VCaP (cell line): ENCODE measurements at regions not wholly inside any gene's neighbourhood (a gene's known extent, or its start where the extent isn't known, plus 50 kb on each side); places are given as distances from the start of the nearest gene placed in this dataset.
A peak's percentile ranks its signal among the peaks of the same experiment; 100 is the strongest.

Source experiments
- H3K27ac ChIP-seq: fragments of 450-650 bp; 2 replicates; pipeline ENCODE4 v1.5.1; 2017
- CTCF ChIP-seq: fragments of 450-650 bp; conservative IDR thresholded peaks from 2 replicates; pipeline ENCODE4 v1.5.1; 2017; ENCODE audit warnings: mild to moderate bottlenecking, moderate library complexity

- TF ChIP-seq CTCF, result no peak
- no peak overlapping the region for H3K27ac ChIP-seq
Observed at GRCh38 chr5:45057564-45057963, 248.8 kb downstream of the MRPS30 start.

- no peak overlapping the region for H3K27ac ChIP-seq
- no peak for TF ChIP-seq CTCF
Observed at GRCh38 chr5:45060724-45061123, 252.0 kb downstream of the MRPS30 start.

GRCh38 chr5:45062044-45062443 is 253.3 kb downstream of the MRPS30 start:
- no peak overlapping the region for H3K27ac ChIP-seq
- TF ChIP-seq CTCF, result no peak

GRCh38 chr5:45081082-45081481 is 272.3 kb downstream of the MRPS30 start:
- TF ChIP-seq CTCF, result no peak
- no peak overlapping the region for H3K27ac ChIP-seq

GRCh38 chr5:45089870-45090269 is 281.1 kb downstream of the MRPS30 start:
- H3K27ac ChIP-seq, result no peak overlapping the region
- TF ChIP-seq CTCF, result peak; percentile 45

- no peak for TF ChIP-seq CTCF
- no peak overlapping the region for H3K27ac ChIP-seq
Observed at GRCh38 chr5:45093377-45093776, 284.6 kb downstream of the MRPS30 start.

- TF ChIP-seq CTCF, result no peak
Observed at GRCh38 chr5:45094876-45095440, 286.2 kb downstream of the MRPS30 start.

More at GRCh38 chr5:45094876-45095440, 286.2 kb downstream of the MRPS30 start:
- no peak overlapping the region for H3K27ac ChIP-seq
